Body of pancreas (tissue), 4 donors: ENCODE measurements at regions not wholly inside any gene's neighbourhood (a gene's known extent, or its start where the extent isn't known, plus 50 kb on each side); places are given as distances from the start of the nearest gene placed in this dataset.

Experiments used
- ATAC-seq: fragments of 150-250 bp; one replicate; pipeline ENCODE4 v1.9.1; 2016
- DNase-seq, 4 donors: peaks; one replicate each; pipeline ENCODE4 v3.0.0-alpha.2; 2019
- H3K27ac ChIP-seq, 4 donors: fragments of 200-600 bp; sonication (generic); 1 replicate in 3 of 4; 2 replicates in 1 of 4; pipeline versions ENCODE4 v1.5.1 to v1.6.1; 2016 to 2019; ENCODE audit warnings: mild to moderate bottlenecking in 1 of 4, mixed read lengths in 1 of 4, moderate library complexity in 1 of 4
- H3K27me3 ChIP-seq, 2 donors: fragments of 200-600 bp; sonication (generic); one replicate each; pipeline ENCODE4 v1.6.0; 2016; ENCODE audit warnings: mild to moderate bottlenecking in 1 of 2
- H3K36me3 ChIP-seq, 2 donors: fragments of 200-600 bp; sonication (generic); replicated peaks in 1 of 2; 2 replicates each; pipeline ENCODE4 v1.5.1; 2016; ENCODE audit warnings: low read depth in 2 of 2; ENCODE audit not compliant: insufficient read depth in 1 of 2
- H3K4me1 ChIP-seq: fragments of 200-600 bp; sonication (generic); one replicate; pipeline ENCODE4 v1.6.0; 2016
- H3K4me3 ChIP-seq, 2 donors: fragments of 200-600 bp; sonication (generic); 1 replicate in 1 of 2; 2 replicates in 1 of 2; pipeline ENCODE4 v1.5.1; 2016 to 2019
- H3K9me3 ChIP-seq, 3 donors: fragments of 200-600 bp; sonication (generic); 1 replicate in 2 of 3; 2 replicates in 1 of 3; pipeline ENCODE4 v1.5.1; 2016
- CTCF ChIP-seq, 7 experiments: fragments of 450-650 bp in 4 of 7; fragments of 200-600 bp in 3 of 7; sonication (generic) in 3 of 7; IDR thresholded peaks; one replicate each; pipeline ENCODE4 v1.5.1; 2016 to 2019; ENCODE audit warnings: antibody characterized with exemption in 7 of 7
- POLR2A ChIP-seq, 3 donors: fragments of 450-650 bp; IDR thresholded peaks; one replicate each; pipeline ENCODE4 v1.6.1; 2016; ENCODE audit warnings: antibody characterized with exemption in 3 of 3, mild to moderate bottlenecking in 2 of 3
- WGBS, 2 donors: methylation state at CpG; one replicate each; pipeline ENCODE4 v1.1.5; 2017; 5-methylcytosine and 5-hydroxymethylcytosine counted together
- intact Hi-C: fragments of 100-400 bp; cut with DNase I; formaldehyde crosslinking; loops from one replicate; pipeline ENCODE4 v1.15.1; 2023

- H3K27ac ChIP-seq: no peak overlapping the region
- intact Hi-C loops: no loop called here
- H3K36me3 ChIP-seq: no peaks in the 10 kb centered on the region
- H3K4me3 ChIP-seq: no peak overlapping the region
- no peak for ATAC-seq
- WGBS, 2 donors: 62 to 64% methylated on average over 4 of the region's 4 CpGs
- no peaks in the 10 kb centered on the region for H3K27me3 ChIP-seq
- no peaks in the 10 kb centered on the region for H3K9me3 ChIP-seq
- TF ChIP-seq POLR2A (IDR thresholded peaks at IDR 0.05): no peak
- TF ChIP-seq CTCF (IDR thresholded peaks at IDR 0.05): no peak
- H3K4me1 ChIP-seq: no peaks in the 10 kb centered on the region
- DNase-seq: no peak
Observed at GRCh38 chr18:38305961-38306360, 740.4 kb upstream of the CELF4 start.

- intact Hi-C loops: no loop called here
- no peak for TF ChIP-seq POLR2A (IDR thresholded peaks at IDR 0.05)
- TF ChIP-seq CTCF (IDR thresholded peaks at IDR 0.05): no peak
- Histone ChIP-seq H3K4me3 (no peak overlapping the region), H3K36me3 (no peaks in the 10 kb centered on the region), H3K9me3 (no peaks in the 10 kb centered on the region), H3K27me3 (no peaks in the 10 kb centered on the region), H3K4me1 (no peaks in the 10 kb centered on the region), H3K27ac (no peak overlapping the region)
- ATAC-seq (no peak), DNase-seq (no peak)
Observed at GRCh38 chr18:38301621-38302020, 736.0 kb upstream of the CELF4 start.

- ATAC-seq (no peak), DNase-seq (no peak)
- Histone ChIP-seq H3K27me3 (no peaks in the 10 kb centered on the region), H3K4me3 (no peak overlapping the region), H3K36me3 (no peaks in the 10 kb centered on the region), H3K27ac (no peak overlapping the region), H3K4me1 (no peaks in the 10 kb centered on the region), H3K9me3 (no peaks in the 10 kb centered on the region)
- 44 to 61% methylated on average over 4 of the region's 4 CpGs for WGBS, 2 donors
- intact Hi-C loops: no loop called here
- no peak for TF ChIP-seq CTCF (IDR thresholded peaks at IDR 0.05)
- TF ChIP-seq POLR2A (IDR thresholded peaks at IDR 0.05): no peak
Observed at GRCh38 chr18:38297910-38298309, 732.3 kb upstream of the CELF4 start.

- Histone ChIP-seq H3K4me1 (no peaks in the 10 kb centered on the region), H3K9me3 (no peaks in the 10 kb centered on the region), H3K27ac (no peak overlapping the region), H3K27me3 (no peaks in the 10 kb centered on the region), H3K36me3 (no peaks in the 10 kb centered on the region), H3K4me3 (no peak overlapping the region)
- TF ChIP-seq CTCF (IDR thresholded peaks at IDR 0.05) (no peak), POLR2A (IDR thresholded peaks at IDR 0.05) (no peak)
- intact Hi-C loops: no loop called here
- WGBS, 2 donors: 65 to 76% methylated on average over 1 of the region's 1 CpG
- no peak for DNase-seq
- ATAC-seq: no peak
Observed at GRCh38 chr18:38290229-38290628, 724.6 kb upstream of the CELF4 start.

- H3K36me3 ChIP-seq: no peaks in the 10 kb centered on the region
- DNase-seq (no peak), ATAC-seq (no peak)
- H3K27ac ChIP-seq: no peak overlapping the region
- no peak overlapping the region for H3K4me3 ChIP-seq
- WGBS, 2 donors: 40 to 48% methylated on average over 3 of the region's 3 CpGs
- no peaks in the 10 kb centered on the region for H3K4me1 ChIP-seq
- no peaks in the 10 kb centered on the region for H3K9me3 ChIP-seq
- no peaks in the 10 kb centered on the region for H3K27me3 ChIP-seq
- intact Hi-C loops: no loop called here
- TF ChIP-seq CTCF (IDR thresholded peaks at IDR 0.05) (no peak), POLR2A (IDR thresholded peaks at IDR 0.05) (no peak)
Observed at GRCh38 chr18:38284972-38285371, 719.4 kb upstream of the CELF4 start.
